GM12891 (cell line): ENCODE measurements at regions not wholly inside any gene's neighbourhood (a gene's known extent, or its start where the extent isn't known, plus 50 kb on each side); places are given as distances from the start of the nearest gene placed in this dataset.

ENCODE experiments used
- POLR2AphosphoS5 ChIP-seq: IDR thresholded peaks from 2 replicates; pipeline ENCODE4 v1.6.1; 2011; ENCODE audit warnings: low read depth, low read length, control low read depth
- TAF1 ChIP-seq: IDR thresholded peaks from 2 replicates; pipeline ENCODE4 v1.6.1; 2011; ENCODE audit warnings: low read depth, low read length, control low read depth

- no peak for TF ChIP-seq TAF1
- TF ChIP-seq POLR2AphosphoS5 = no peak
Measured at GRCh38 chr21:27885296-27885711, 918.4 kb upstream of the ADAMTS5 start.
